ENCODE measurements at regions not wholly inside any gene's neighbourhood (a gene's known extent, or its start where the extent isn't known, plus 50 kb on each side); places are given as distances from the start of the nearest gene placed in this dataset.

DNA sequence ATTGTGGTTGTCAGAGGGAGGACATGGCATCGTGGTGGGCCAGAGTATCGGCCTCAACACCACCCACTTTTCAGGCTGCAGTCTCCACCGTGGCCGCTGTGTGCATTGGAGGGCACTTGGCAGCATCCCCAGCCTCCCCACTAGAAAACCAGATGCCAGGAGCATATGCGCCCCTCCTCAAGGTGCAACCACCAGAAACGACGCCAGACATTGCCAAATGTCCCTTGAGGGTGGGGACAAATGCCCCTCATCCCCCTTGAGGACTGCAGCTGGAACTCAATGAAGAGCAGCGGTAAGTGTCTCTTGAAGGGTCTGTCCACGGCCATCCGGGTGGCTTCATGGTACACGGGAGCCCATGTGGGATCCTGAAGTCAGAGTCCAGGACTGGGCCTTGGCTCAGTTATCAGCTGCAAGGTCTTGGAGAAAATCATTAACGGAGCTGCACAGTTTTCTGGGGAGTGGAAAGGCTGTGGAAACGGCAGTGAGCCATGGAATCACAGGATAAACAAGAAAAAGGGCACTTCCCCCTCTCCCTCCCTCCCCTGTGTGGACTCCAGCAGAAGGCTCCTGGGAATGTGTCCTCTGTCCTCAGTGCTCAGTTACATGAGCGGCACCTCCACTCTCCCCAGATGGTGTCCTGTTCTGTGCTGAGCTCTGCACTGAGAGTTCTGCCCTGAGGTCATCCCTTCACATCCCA lies 324.4 kb upstream of the B3GAT1 start:
- TF ChIP-seq POLR2A (IDR thresholded peaks at IDR 0.05; ENCODE audit: low read depth) = no peak
- TF ChIP-seq, protein P1, sequence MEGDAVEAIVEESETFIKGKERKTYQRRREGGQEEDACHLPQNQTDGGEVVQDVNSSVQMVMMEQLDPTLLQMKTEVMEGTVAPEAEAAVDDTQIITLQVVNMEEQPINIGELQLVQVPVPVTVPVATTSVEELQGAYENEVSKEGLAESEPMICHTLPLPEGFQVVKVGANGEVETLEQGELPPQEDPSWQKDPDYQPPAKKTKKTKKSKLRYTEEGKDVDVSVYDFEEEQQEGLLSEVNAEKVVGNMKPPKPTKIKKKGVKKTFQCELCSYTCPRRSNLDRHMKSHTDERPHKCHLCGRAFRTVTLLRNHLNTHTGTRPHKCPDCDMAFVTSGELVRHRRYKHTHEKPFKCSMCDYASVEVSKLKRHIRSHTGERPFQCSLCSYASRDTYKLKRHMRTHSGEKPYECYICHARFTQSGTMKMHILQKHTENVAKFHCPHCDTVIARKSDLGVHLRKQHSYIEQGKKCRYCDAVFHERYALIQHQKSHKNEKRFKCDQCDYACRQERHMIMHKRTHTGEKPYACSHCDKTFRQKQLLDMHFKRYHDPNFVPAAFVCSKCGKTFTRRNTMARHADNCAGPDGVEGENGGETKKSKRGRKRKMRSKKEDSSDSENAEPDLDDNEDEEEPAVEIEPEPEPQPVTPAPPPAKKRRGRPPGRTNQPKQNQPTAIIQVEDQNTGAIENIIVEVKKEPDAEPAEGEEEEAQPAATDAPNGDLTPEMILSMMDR (IDR thresholded peaks at IDR 0.05) = no peak

Data from esophagus muscularis mucosa (tissue), 3 donors.